RWPE1 (cell line): ENCODE measurements at regions not wholly inside any gene's neighbourhood (a gene's known extent, or its start where the extent isn't known, plus 50 kb on each side); places are given as distances from the start of the nearest gene placed in this dataset.
A peak's percentile ranks its signal among the peaks of the same experiment; 100 is the strongest.

ENCODE experiments used
- CTCF ChIA-PET: fragments of 350-600 bp; sonication (Branson Sonifier 250); formaldehyde crosslinking; extraction: SDS; loops from one replicate; lab custom pipeline; 2021; lab: Yijun Ruan, JAX
- POLR2A ChIA-PET: fragments of 400-600 bp; formaldehyde crosslinking; extraction: SDS; loops from one replicate; lab custom pipeline; 2020; ENCODE audit warnings: antibody characterized with exemption; ENCODE audit not compliant: low non-redundant PET; lab: Yijun Ruan, JAX
- DNase-seq: peaks from one replicate; pipeline ENCODE4 v3.0.0; 2012; ENCODE audit warnings: low spot score
- H3K27ac ChIP-seq: fragments of 450-650 bp; 2 replicates; pipeline ENCODE4 v1.5.1; 2017
- CTCF ChIP-seq: fragments of 450-650 bp; conservative IDR thresholded peaks from 2 replicates; pipeline ENCODE4 v1.5.1; 2017; ENCODE audit warnings: low read depth, mild to moderate bottlenecking

GRCh38 chr4:100290585-100290984 is 100.3 kb upstream of the DDIT4L start:
- ChIA-PET POLR2A (no interaction called here), CTCF (no interaction called here)
- no peak overlapping the region for H3K27ac ChIP-seq
- DNase-seq = peak; percentile 22
- TF ChIP-seq CTCF = no peak

GRCh38 chr4:100289946-100290345 is 99.7 kb upstream of the DDIT4L start:
- TF ChIP-seq CTCF = no peak
- ChIA-PET CTCF (no interaction called here), POLR2A (no interaction called here)
- no peak for DNase-seq
- H3K27ac ChIP-seq = no peak overlapping the region

DNA sequence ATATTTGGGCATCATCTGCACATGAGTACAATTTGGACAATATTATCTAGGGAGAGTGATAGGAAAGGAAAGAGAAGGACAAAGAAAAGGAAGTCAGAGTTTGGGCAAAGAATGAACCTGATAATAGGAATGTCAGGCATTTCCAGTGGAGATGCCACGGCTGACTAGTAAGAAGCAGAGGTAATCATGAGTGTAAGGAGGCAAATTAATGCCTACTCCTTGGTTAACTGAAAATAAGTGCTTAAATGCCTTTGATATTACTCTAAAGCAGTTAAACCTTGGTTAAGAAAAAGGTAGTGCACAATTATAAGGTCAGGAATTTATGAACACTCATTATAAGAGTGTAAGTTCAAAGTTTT is 99.2 kb upstream of the DDIT4L start:
- ChIA-PET CTCF (interaction anchor here (0.7 kb wide), 1 partner anchor 9 kb away, joined by 6 read pairs; no protein-coding TSS in a partner anchor), POLR2A (no interaction called here)
- TF ChIP-seq CTCF = no peak
- no peak for DNase-seq
- H3K27ac ChIP-seq = no peak overlapping the region

DNA sequence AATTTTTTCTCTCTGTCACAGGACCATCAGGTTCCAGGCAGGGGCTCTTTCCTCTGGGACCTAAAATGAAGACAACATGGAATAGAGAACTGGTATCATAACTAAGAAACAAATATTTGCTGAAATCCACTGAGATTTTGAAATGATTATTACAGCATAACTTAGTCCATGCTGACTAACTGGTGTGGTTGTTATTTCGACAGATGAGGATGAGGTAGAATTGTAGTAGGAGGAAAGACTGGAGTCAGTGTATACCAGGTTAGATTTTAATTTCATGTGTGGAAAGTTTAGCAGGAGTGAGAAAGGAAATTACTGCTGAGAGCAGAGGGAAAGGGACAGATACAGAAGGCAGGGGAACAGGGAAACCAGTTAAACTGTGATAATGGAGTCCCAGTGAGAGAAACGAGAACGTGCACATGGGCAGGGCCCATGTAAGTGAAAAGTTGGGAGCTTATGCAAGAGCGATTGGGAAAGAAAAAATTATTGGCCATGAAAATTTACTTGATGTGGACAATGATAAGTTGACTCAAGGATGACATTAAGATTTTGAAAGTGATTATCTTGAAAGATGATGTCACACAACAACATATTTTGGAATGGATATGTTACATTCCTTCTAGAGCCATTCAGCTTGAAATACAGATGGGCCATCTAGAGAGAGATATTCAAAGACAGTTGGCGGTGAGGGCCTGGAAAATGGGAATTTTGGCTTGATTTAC is 98.7 kb upstream of the DDIT4L start:
- H3K27ac ChIP-seq = no peak overlapping the region
- ChIA-PET CTCF (interaction anchor here (0.7 kb wide), 1 partner anchor 8 kb away, joined by 6 read pairs; no protein-coding TSS in a partner anchor), POLR2A (no interaction called here)
- DNase-seq = no peak
- no peak for TF ChIP-seq CTCF

DNA sequence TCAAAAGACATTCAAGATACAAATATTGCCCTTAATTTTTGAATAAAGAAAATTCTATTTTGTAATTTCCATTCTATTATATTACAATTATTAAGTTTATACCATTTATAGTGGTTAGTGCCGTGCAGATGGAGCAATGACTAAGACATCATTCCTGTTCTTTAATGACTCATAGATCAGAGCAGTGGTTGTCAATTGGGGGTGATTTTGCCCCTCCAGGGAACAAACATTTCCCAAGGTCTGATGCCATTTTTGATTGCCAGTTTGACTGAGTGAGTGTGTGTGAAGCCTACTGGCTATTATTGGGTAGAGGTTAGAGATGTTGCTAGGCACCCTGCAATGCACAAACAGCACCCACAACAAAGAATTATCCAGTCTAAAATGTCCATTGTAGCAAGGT is 97.9 kb upstream of the DDIT4L start:
- TF ChIP-seq CTCF = no peak
- ChIA-PET POLR2A (no interaction called here), CTCF (no interaction called here)
- peak; percentile 25 for DNase-seq
- no peak overlapping the region for H3K27ac ChIP-seq

DNA sequence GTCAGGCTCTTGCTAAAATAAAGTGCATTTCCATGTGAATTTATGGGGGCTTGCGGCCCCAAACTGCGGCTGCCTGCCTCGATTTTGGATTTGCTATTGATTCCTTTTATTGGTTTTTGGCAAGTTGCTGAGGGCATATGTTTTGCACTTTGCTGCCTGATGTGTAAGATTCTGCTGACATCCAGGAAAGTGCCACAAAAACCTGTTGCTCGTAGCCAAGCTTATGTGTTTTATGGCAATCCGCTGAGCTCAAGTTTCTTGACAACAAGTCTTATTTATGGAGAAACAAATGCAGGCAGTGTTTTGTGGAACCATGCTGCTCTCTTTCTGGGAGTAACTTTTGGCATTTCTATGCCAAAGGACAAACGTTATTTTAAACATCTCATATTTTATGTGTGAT is 97.3 kb upstream of the DDIT4L start:
- ChIA-PET CTCF (no interaction called here), POLR2A (no interaction called here)
- TF ChIP-seq CTCF = no peak
- DNase-seq = no peak
- H3K27ac ChIP-seq = no peak overlapping the region
